ENCODE measurements at regions not wholly inside any gene's neighbourhood (a gene's known extent, or its start where the extent isn't known, plus 50 kb on each side); places are given as distances from the start of the nearest gene placed in this dataset.

DNA sequence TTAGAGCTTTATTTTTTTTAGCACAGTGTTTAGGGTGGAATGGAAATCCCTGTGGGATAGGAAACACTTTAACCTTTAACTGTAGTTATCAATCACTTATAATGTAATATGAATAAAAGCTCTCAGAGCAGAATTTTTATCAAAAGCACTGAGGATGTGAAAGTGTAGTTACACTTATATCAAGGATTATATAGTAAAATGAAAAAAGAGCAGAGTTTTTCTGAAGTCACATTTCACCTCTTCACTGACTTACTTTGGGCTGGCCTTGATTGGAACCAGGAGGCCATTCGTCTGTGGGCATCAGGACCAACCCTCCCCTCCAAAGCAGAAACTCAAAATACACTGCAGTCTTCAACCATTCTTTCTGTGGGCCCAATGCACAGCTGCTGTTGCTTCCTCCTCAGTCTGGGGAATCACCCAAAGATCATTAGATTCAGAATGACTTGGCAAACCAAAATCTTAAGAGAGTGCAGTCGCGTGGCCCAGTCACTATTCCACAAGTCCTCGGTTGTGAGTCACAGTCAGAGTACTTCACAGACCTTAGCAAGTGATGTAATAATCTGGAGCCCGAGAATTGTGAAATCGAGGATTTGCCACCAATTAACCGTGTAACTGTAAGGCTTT, 132.6 kb upstream of the COL8A1 start:
- TF ChIP-seq CTCF (IDR thresholded peaks at IDR 0.05) (no peak), POLR2A (IDR thresholded peaks at IDR 0.05) (no peak)
